GM13977 (cell line): ENCODE measurements at regions not wholly inside any gene's neighbourhood (a gene's known extent, or its start where the extent isn't known, plus 50 kb on each side); places are given as distances from the start of the nearest gene placed in this dataset.
"Not testable (repeated sequence)": the region's sequence is repeated elsewhere in the genome, so short reads cannot be mapped to it uniquely, and the experiment has no call there.

Experiments
- DNase-seq: peaks from one replicate; pipeline ENCODE4 v3.0.0; 2012; ENCODE audit warnings: low spot score
- in situ Hi-C: fragments of 300-500 bp; cut with MboI; formaldehyde crosslinking; loops from one replicate; pipeline ENCODE4 v1.12.0; 2022; ENCODE audit warnings: low sequenced_read_pairs, low pct_unique_long_range_greater_than_20kb, mixed read lengths, inconsistent platforms; ENCODE audit not compliant: unreplicated experiment
- TF ChIP-seq, protein P1 (sequence below): IDR thresholded peaks from 2 replicates; pipeline ENCODE4 v1.5.1; 2012; ENCODE audit warnings: mild to moderate bottlenecking, control low read depth; ENCODE audit not compliant: insufficient read depth; ENCODE audit errors: extremely low read depth, missing control alignments

DNA sequence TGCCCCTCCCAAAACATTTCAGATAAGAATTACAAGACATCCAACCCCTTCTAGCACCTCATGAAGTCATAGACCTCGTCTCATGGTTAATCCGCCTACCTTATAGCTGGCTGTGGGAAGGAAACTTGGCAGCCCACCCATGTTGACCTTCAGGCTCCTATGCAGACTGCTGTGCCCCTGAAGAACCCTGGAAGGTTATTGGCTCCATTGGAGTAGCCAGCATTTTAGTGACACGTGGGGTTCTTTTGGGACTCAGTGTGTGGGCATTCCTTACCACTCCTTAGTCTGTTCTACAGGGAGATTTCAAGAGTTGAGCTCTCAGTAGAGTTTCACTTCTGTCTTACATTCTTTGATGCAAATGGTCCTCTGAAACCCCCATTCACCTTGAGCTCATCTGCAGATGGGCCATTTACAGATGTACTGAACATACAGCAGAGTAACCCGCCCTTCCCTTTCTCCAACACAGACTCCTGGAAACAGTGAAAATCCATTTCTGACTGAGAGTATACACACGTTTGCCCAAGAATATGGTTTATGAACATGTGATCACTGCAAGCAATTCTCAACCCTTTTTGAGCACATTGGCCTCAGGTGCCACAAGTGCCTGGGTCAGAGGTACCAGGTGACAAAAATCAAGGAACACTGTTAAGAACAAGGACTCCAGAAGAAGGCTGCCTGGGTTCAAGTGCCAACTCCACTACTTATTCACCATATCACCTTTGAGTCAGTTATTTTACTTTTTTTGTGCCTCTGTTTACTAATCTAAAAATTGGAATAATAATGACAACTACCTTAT lies 54.0 kb upstream of the HECW1 start:
- in situ Hi-C loops: no loop called here
- peak; percentile 51 for DNase-seq
- TF ChIP-seq, protein P1, sequence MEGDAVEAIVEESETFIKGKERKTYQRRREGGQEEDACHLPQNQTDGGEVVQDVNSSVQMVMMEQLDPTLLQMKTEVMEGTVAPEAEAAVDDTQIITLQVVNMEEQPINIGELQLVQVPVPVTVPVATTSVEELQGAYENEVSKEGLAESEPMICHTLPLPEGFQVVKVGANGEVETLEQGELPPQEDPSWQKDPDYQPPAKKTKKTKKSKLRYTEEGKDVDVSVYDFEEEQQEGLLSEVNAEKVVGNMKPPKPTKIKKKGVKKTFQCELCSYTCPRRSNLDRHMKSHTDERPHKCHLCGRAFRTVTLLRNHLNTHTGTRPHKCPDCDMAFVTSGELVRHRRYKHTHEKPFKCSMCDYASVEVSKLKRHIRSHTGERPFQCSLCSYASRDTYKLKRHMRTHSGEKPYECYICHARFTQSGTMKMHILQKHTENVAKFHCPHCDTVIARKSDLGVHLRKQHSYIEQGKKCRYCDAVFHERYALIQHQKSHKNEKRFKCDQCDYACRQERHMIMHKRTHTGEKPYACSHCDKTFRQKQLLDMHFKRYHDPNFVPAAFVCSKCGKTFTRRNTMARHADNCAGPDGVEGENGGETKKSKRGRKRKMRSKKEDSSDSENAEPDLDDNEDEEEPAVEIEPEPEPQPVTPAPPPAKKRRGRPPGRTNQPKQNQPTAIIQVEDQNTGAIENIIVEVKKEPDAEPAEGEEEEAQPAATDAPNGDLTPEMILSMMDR: no peak

DNA sequence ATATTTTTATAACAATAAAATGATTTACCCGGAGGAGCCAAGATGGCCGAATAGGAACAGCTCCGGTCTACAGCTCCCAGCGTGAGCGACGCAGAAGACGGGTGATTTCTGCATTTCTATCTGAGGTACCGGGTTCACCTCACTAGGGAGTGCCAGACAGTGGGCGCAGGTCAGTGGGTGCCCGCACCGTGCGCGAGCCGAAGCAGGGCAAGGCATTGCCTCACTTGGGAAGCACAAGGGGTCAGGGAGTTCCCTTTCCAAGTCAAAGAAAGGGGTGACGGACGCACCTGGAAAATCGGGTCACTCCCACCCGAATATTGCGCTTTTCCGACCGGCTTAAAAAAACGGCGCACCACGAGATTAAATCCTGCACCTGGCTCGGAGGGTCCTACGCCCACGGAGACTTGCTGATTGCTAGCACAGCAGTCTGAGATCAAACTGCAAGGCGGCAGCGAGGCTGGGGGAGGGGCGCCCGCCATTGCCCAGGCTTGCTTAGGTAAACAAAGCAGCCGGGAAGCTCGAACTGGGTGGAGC lies 53.3 kb upstream of the HECW1 start:
- in situ Hi-C loops, DNase-seq: not testable (repeated sequence)
